Progenitor cell of endocrine pancreas (in vitro differentiated cells): ENCODE measurements at regions not wholly inside any gene's neighbourhood (a gene's known extent, or its start where the extent isn't known, plus 50 kb on each side); places are given as distances from the start of the nearest gene placed in this dataset.

Source experiments
- DNase-seq: peaks from one replicate; pipeline ENCODE4 v3.0.0; 2021; ENCODE audit warnings: low spot score; ENCODE audit not compliant: unreplicated experiment
- H3K27ac Mint-ChIP-seq: 2 replicates; pipeline ENCODE4 v1.8.0; 2021; ENCODE audit warnings: mild to moderate bottlenecking, moderate library complexity, mixed read lengths
- H3K27me3 Mint-ChIP-seq: 2 replicates; pipeline ENCODE4 v1.8.0; 2021; ENCODE audit warnings: mixed read lengths
- H3K36me3 Mint-ChIP-seq: 2 replicates; pipeline ENCODE4 v1.8.0; 2022; ENCODE audit warnings: mixed read lengths; ENCODE audit not compliant: insufficient read depth
- H3K4me1 Mint-ChIP-seq: 2 replicates; pipeline ENCODE4 v1.8.0; 2021; ENCODE audit warnings: low read depth, mixed read lengths
- H3K4me3 Mint-ChIP-seq: 2 replicates; pipeline ENCODE4 v1.8.0; 2021; ENCODE audit warnings: low read depth, mild to moderate bottlenecking, moderate library complexity, mixed read lengths
- H3K9me3 Mint-ChIP-seq: 2 replicates; pipeline ENCODE4 v1.8.0; 2021; ENCODE audit warnings: low read depth, mixed read lengths
- TF ChIP-seq, protein P1 (sequence below): fragments of 200-600 bp; sonication (generic); IDR thresholded peaks from one replicate; pipeline ENCODE4 v1.5.0; 2021; ENCODE audit warnings: antibody characterized with exemption, mild to moderate bottlenecking; ENCODE audit not compliant: unreplicated experiment

DNA sequence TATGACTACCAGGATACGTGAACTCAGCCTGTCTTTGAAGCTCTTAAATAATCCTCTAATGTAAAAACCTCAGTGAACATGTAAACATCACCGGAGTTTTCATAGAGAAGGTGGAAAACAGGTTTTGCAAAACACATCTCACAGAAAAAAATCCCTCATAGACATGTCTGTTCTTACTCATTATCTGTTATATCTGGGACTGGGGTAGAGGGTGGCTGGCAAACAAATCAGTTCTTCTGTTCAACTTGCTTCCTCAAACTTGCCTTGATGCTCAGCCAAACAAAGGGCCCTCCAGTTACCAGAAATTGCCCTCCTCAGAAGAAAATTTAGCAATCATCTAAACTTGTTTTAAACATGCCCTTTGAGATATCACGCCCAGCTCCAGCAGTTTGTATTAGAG, 66.1 kb upstream of the CXADR start:
- TF ChIP-seq, protein P1, sequence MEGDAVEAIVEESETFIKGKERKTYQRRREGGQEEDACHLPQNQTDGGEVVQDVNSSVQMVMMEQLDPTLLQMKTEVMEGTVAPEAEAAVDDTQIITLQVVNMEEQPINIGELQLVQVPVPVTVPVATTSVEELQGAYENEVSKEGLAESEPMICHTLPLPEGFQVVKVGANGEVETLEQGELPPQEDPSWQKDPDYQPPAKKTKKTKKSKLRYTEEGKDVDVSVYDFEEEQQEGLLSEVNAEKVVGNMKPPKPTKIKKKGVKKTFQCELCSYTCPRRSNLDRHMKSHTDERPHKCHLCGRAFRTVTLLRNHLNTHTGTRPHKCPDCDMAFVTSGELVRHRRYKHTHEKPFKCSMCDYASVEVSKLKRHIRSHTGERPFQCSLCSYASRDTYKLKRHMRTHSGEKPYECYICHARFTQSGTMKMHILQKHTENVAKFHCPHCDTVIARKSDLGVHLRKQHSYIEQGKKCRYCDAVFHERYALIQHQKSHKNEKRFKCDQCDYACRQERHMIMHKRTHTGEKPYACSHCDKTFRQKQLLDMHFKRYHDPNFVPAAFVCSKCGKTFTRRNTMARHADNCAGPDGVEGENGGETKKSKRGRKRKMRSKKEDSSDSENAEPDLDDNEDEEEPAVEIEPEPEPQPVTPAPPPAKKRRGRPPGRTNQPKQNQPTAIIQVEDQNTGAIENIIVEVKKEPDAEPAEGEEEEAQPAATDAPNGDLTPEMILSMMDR: no peak
- Mint-ChIP-seq H3K27me3 (peaks cover 8% of the 10 kb centered on the region), H3K4me3 (no peak overlapping the region), H3K36me3 (no peaks in the 10 kb centered on the region), H3K9me3 (no peaks in the 10 kb centered on the region), H3K27ac (no peak overlapping the region), H3K4me1 (peaks cover 2% of the 10 kb centered on the region)
- no peak for DNase-seq

GRCh38 chr21:17449701-17450100, 63.1 kb upstream of the CXADR start:
- H3K36me3 Mint-ChIP-seq: peaks cover 2% of the 10 kb centered on the region
- H3K27me3 Mint-ChIP-seq: peaks cover 5% of the 10 kb centered on the region
- DNase-seq: no peak
- TF ChIP-seq, protein P1: no peak
- no peak overlapping the region for H3K27ac Mint-ChIP-seq
- peaks cover 1% of the 10 kb centered on the region for H3K4me1 Mint-ChIP-seq
- H3K4me3 Mint-ChIP-seq: no peak overlapping the region
- no peaks in the 10 kb centered on the region for H3K9me3 Mint-ChIP-seq

- Mint-ChIP-seq H3K4me1 (peaks cover 1% of the 10 kb centered on the region), H3K27me3 (peaks cover 5% of the 10 kb centered on the region), H3K9me3 (no peaks in the 10 kb centered on the region), H3K27ac (no peak overlapping the region), H3K36me3 (peaks cover 2% of the 10 kb centered on the region), H3K4me3 (no peak overlapping the region)
- no peak for DNase-seq
- TF ChIP-seq, protein P1: no peak
Measured at GRCh38 chr21:17451364-17451891, 61.4 kb upstream of the CXADR start.

DNA sequence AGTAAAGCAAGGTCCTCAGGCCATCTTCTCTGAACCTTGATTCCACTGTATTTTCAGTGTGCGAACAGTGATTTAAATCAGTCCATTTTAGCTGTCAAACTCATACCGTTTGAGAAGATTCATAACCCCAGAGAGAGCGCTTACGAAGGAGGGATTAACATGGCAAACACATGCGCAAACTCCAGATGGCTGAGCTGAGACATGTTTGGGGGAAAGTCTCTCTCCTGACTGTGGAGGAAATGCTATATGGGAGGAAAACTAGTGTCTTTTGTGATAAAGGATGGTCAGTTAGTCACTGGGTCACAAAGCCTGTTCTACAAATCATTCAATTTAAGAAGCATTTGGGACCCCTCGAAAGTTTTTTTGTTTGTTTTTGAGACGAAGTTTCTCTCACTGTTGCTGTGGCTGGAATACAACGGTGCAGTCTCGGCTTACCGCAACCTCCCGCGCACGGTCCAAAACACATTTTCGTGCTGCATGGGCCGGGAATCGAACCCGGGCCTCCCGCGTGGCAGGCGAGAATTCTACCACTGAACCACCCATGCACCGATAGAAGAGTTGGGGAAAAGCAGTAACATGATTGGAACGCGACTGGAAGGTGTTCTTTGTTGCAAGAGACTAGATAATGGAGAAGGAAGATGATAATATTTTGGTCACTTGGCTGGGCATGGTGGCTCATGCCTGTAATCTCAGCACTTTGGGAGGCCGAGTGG, 58.4 kb upstream of the CXADR start:
- peak overlapping the region; percentile 59 for H3K4me3 Mint-ChIP-seq
- H3K9me3 Mint-ChIP-seq: no peaks in the 10 kb centered on the region
- H3K36me3 Mint-ChIP-seq: peaks cover 2% of the 10 kb centered on the region
- H3K4me1 Mint-ChIP-seq: peaks cover 1% of the 10 kb centered on the region
- TF ChIP-seq, protein P1: no peak
- peak; percentile 34 for DNase-seq
- H3K27me3 Mint-ChIP-seq: peaks cover 5% of the 10 kb centered on the region
- peak overlapping the region; percentile 99 for H3K27ac Mint-ChIP-seq

DNA sequence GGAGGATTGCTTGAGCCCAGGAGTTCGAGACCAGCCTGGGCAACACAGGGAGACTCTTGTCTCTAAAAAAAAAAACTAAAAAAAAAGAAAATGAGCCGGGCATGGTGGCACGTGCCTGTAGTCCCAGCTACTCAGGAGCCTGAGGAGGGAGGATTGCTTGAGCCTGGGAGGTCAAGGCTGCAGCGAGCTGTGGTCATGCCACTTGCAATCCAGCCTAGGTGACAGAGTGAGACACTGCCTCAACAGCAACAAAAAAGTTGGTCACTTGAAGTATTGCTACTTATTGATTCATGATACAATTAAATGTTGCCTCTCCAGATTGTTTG, 57.9 kb upstream of the CXADR start:
- no peaks in the 10 kb centered on the region for H3K9me3 Mint-ChIP-seq
- peak overlapping the region; percentile 59 for H3K4me3 Mint-ChIP-seq
- H3K4me1 Mint-ChIP-seq: peaks cover 1% of the 10 kb centered on the region
- TF ChIP-seq, protein P1: no peak
- H3K27ac Mint-ChIP-seq: peak overlapping the region; percentile 99
- H3K27me3 Mint-ChIP-seq: peaks cover 3% of the 10 kb centered on the region
- H3K36me3 Mint-ChIP-seq: peaks cover 2% of the 10 kb centered on the region
- no peak for DNase-seq
